ENCODE measurements at regions not wholly inside any gene's neighbourhood (a gene's known extent, or its start where the extent isn't known, plus 50 kb on each side); places are given as distances from the start of the nearest gene placed in this dataset.

- DNase-seq: no peak
- no peaks in the 10 kb centered on the region for H3K9me3 ChIP-seq
- no peaks in the 10 kb centered on the region for H3K4me1 ChIP-seq
- no peak overlapping the region for H3K27ac ChIP-seq
- no peak overlapping the region for H3K4me3 ChIP-seq
- 81 to 87% methylated on average over 14 of the region's 14 CpGs for WGBS, 2 donors
- TF ChIP-seq POLR2A (IDR thresholded peaks at IDR 0.05) (no peak), EP300 (IDR thresholded peaks at IDR 0.05) (no peak), POLR2AphosphoS5 (IDR thresholded peaks at IDR 0.05) (no peak)
- TF ChIP-seq, protein P1, sequence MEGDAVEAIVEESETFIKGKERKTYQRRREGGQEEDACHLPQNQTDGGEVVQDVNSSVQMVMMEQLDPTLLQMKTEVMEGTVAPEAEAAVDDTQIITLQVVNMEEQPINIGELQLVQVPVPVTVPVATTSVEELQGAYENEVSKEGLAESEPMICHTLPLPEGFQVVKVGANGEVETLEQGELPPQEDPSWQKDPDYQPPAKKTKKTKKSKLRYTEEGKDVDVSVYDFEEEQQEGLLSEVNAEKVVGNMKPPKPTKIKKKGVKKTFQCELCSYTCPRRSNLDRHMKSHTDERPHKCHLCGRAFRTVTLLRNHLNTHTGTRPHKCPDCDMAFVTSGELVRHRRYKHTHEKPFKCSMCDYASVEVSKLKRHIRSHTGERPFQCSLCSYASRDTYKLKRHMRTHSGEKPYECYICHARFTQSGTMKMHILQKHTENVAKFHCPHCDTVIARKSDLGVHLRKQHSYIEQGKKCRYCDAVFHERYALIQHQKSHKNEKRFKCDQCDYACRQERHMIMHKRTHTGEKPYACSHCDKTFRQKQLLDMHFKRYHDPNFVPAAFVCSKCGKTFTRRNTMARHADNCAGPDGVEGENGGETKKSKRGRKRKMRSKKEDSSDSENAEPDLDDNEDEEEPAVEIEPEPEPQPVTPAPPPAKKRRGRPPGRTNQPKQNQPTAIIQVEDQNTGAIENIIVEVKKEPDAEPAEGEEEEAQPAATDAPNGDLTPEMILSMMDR (IDR thresholded peaks at IDR 0.05): no peak
- intact Hi-C loops (cut with DNase I): no loop called here
- H3K27me3 ChIP-seq: no peaks in the 10 kb centered on the region
- H3K36me3 ChIP-seq: no peaks in the 10 kb centered on the region
These were observed 150.2 kb upstream of the AUTS2 start for GRCh38 chr7:69448071-69448470.

DNA sequence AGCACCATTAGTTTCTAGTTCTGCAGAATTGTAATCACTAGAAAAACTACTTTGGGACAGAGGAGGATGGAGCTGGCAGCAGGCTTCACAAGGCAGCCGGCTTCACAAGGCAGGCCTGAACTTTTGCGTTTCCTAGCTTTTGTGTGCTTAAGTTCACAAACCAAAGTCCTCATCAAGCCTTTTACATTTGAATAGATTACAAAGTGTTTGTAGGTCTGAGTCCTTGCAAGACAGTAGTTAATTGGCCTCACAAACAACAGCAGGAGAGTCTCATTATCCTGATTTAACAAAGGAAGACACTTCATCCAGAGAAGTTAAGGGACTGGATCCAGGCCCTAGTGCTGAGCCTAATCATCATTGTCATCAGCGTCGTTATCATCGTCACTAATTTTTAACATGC is 147.8 kb upstream of the AUTS2 start:
- TF ChIP-seq, protein P1 (IDR thresholded peaks at IDR 0.05): no peak
- TF ChIP-seq POLR2A (IDR thresholded peaks at IDR 0.05): no peak
- no peak for TF ChIP-seq EP300 (IDR thresholded peaks at IDR 0.05)
- no peak for TF ChIP-seq POLR2AphosphoS5 (IDR thresholded peaks at IDR 0.05)
- no peak overlapping the region for H3K27ac ChIP-seq
- H3K9me3 ChIP-seq: no peaks in the 10 kb centered on the region
- no peak overlapping the region for H3K4me3 ChIP-seq
- H3K27me3 ChIP-seq: no peaks in the 10 kb centered on the region
- intact Hi-C loops (cut with DNase I): no loop called here
- WGBS, 2 donors: 76 to 80% methylated on average over 5 of the region's 5 CpGs
- DNase-seq: no peak
- H3K36me3 ChIP-seq: no peaks in the 10 kb centered on the region
- no peaks in the 10 kb centered on the region for H3K4me1 ChIP-seq

DNA sequence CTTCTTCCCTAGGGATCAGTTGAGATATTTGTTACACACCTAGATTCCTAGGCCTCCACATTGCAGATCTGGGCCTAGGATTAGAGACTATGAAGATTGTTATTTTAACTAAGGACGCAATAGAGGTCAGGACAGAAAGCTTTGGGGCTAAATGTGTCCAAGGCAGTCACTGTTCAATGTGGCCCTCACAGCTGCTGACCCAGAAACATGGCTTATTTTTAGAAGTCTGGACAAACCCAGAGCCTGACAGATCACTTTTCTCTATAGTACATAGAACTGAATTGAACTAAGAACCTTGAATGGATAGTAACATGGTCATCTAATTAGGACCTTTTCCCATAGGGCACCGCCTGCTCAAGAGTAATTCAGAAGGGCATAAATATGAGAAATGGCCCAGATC is 146.6 kb upstream of the AUTS2 start:
- no peak overlapping the region for H3K27ac ChIP-seq
- H3K4me3 ChIP-seq: no peak overlapping the region
- TF ChIP-seq EP300 (IDR thresholded peaks at IDR 0.05): no peak
- TF ChIP-seq POLR2A (IDR thresholded peaks at IDR 0.05): no peak
- TF ChIP-seq POLR2AphosphoS5 (IDR thresholded peaks at IDR 0.05): no peak
- H3K9me3 ChIP-seq: no peaks in the 10 kb centered on the region
- intact Hi-C loops (cut with DNase I): no loop called here
- no peaks in the 10 kb centered on the region for H3K4me1 ChIP-seq
- no peaks in the 10 kb centered on the region for H3K27me3 ChIP-seq
- DNase-seq: no peak
- WGBS, 2 donors: 88 to 96% methylated on average over 2 of the region's 2 CpGs
- H3K36me3 ChIP-seq: no peaks in the 10 kb centered on the region

DNA sequence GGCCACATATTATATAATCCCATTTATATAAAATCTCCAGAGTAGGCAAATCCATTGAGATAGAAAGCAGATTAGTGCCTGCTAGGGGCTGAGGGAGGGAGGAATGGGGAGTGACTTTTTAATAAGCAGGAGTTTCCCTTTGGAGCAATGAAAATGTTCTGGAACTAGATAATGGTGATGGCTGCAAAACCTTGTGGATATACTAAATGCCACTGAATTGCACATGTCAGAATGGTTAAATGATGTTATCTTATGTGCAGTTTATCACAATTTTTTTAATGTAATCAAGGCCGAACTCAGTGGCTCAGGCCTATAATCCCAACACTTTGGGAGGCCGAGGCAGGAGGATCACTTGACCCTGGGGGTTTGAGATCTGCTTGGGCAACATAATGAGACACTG is 145.5 kb upstream of the AUTS2 start:
- Histone ChIP-seq H3K4me3 (no peak overlapping the region), H3K9me3 (no peaks in the 10 kb centered on the region), H3K4me1 (no peaks in the 10 kb centered on the region), H3K27me3 (no peaks in the 10 kb centered on the region), H3K27ac (no peak overlapping the region), H3K36me3 (no peaks in the 10 kb centered on the region)
- TF ChIP-seq POLR2A (IDR thresholded peaks at IDR 0.05) (no peak), POLR2AphosphoS5 (IDR thresholded peaks at IDR 0.05) (no peak)
- WGBS, 2 donors: 90 to 95% methylated on average over 2 of the region's 2 CpGs
- DNase-seq: no peak
- intact Hi-C loops (cut with DNase I): no loop called here

DNA sequence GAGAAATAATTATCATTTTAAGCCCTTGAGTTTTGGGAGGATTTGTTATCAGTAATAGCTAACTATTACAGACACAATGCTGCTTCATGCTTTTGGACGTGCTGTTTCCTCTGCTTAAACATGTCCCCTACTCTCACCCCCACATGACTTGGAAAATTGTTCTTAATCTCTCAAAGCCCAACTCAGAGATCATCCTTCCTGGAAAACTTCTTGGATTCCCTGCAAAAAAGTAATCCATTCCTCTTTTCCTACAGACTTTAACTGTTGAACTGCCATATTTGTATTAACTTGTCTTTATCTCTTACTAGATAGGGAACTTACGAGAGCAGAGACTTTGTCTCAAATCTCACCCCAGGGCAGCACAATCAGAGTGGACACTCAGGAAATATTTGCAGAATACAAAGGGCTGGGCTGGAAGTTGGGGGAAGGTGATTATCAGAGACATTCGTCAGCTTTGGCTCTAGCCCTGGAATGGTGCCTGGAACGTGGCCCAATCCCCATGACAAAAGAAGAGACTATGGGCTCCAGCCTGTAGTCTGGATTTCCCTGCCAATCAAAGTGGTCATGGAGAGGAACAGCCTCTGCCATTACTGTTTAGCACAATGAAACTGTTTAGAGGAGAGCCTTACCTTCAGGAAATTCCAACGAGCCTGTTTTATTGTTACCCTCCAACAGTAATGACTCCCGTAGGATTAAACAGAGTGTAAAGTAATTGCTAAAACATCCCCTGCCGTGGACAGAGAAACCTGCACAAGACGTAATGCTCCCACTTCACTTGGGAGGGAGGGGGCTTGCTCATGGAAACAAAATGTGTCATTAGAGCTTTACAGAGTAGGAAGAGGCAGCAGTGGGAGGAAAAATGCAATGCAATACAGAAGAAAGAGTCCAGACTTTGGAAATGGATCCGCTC is 140.4 kb upstream of the AUTS2 start:
- intact Hi-C loops (cut with DNase I): no loop called here
- Histone ChIP-seq H3K36me3 (no peaks in the 10 kb centered on the region), H3K4me1 (peaks cover 0 to 6% (median 3%) of the 10 kb centered on the region in 4 donors), H3K27me3 (no peaks in the 10 kb centered on the region), H3K4me3 (no peak overlapping the region), H3K27ac (no peak overlapping the region), H3K9me3 (no peaks in the 10 kb centered on the region)
- TF ChIP-seq EP300 (IDR thresholded peaks at IDR 0.05): no peak
- TF ChIP-seq POLR2AphosphoS5 (IDR thresholded peaks at IDR 0.05): no peak
- TF ChIP-seq, protein P1 (IDR thresholded peaks at IDR 0.05): no peak
- TF ChIP-seq POLR2A (IDR thresholded peaks at IDR 0.05): no peak
- no peak for DNase-seq
- 43 to 56% methylated on average over 9 of the region's 9 CpGs for WGBS, 2 donors
